IPS-20b (cell line): ENCODE measurements at regions not wholly inside any gene's neighbourhood (a gene's known extent, or its start where the extent isn't known, plus 50 kb on each side); places are given as distances from the start of the nearest gene placed in this dataset.

Source experiments
- H3K27ac ChIP-seq: one replicate; pipeline ENCODE4 v1.5.1; 2013; ENCODE audit warnings: low read length
- H3K27me3 ChIP-seq: 2 replicates; pipeline ENCODE4 v1.6.1; 2013; ENCODE audit warnings: mild to moderate bottlenecking, low read length, inconsistent platforms; ENCODE audit not compliant: insufficient read depth
- H3K36me3 ChIP-seq: 2 replicates; pipeline ENCODE4 v1.6.1; 2013; ENCODE audit warnings: low read depth, mild to moderate bottlenecking, inconsistent platforms, low read length, moderate library complexity; ENCODE audit not compliant: insufficient read depth
- H3K4me1 ChIP-seq: 2 replicates; pipeline ENCODE4 v1.6.1; 2013; ENCODE audit warnings: mild to moderate bottlenecking, control low read depth, inconsistent platforms, low read length, moderate library complexity; ENCODE audit not compliant: insufficient read depth
- H3K4me3 ChIP-seq: 2 replicates; pipeline ENCODE4 v1.5.1; 2013; ENCODE audit warnings: mild to moderate bottlenecking, low read length, inconsistent platforms
- H3K9ac ChIP-seq: 2 replicates; pipeline ENCODE4 v1.6.1; 2013; ENCODE audit warnings: low read depth, mild to moderate bottlenecking, inconsistent platforms, low read length, moderate library complexity
- H3K9me3 ChIP-seq: 2 replicates; pipeline ENCODE4 v1.6.1; 2013; ENCODE audit warnings: mild to moderate bottlenecking, low read depth, low read length, inconsistent platforms; ENCODE audit not compliant: insufficient read depth

DNA sequence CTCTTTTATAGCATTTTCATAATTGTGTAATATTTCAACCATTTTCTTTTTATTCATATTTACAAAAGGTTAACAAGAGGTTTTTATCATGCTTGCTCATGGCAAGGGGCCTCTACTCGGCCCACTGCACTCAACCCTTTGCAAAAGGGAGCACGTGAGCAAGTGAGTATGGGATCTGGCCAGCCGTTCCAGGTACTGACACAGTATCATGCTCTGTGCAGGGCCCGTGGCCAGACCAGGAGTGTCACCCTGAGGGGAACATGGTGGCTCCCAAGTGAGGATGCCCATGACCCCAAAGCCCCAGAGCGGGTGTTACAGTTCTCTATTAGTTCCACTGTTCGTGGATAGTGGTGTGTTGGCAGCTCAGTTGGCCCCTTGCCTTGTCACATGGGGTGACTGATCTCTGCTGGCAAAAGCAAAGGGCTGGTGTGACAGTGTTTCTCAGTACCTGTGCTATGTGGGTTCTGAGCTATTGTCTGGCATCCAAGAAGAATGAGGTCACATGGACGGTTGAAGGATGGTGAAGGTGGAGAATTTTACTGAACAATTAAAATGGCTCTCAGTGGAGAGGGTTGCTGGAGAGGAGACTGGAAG, 777.2 kb upstream of the ADAMTS5 start:
- Histone ChIP-seq H3K27me3 (no peaks in the 10 kb centered on the region), H3K36me3 (no peaks in the 10 kb centered on the region), H3K9me3 (no peaks in the 10 kb centered on the region; the same call in 1 of the 2 replicates), H3K4me3 (no peak overlapping the region), H3K4me1 (no peaks in the 10 kb centered on the region), H3K27ac (no peak overlapping the region), H3K9ac (no peak overlapping the region)

DNA sequence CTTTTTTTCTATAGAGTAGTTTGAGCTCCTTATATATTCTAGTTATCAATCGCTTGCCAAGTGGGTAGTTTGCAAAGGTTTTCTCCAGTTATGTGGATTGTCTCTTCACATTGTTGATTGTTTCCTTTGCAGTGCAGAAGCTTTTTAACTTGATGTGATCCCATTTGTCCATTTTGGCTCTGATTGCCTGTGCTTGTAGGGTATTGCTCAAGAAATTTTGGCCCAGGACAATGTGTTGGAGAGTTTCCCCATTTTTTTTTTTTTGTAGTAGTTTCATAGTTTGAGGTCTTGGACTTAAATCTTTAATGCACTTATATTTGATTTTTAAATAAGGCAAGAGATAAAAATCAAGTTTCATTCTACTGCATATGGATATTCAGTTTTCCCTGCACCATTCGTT, 774.8 kb upstream of the ADAMTS5 start:
- Histone ChIP-seq H3K4me1 (no peaks in the 10 kb centered on the region), H3K27me3 (no peaks in the 10 kb centered on the region), H3K9me3 (peaks cover 9% of the 10 kb centered on the region; the same call in 1 of the 2 replicates), H3K27ac (no peak overlapping the region), H3K36me3 (no peaks in the 10 kb centered on the region), H3K4me3 (no peak overlapping the region), H3K9ac (no peak overlapping the region)

DNA sequence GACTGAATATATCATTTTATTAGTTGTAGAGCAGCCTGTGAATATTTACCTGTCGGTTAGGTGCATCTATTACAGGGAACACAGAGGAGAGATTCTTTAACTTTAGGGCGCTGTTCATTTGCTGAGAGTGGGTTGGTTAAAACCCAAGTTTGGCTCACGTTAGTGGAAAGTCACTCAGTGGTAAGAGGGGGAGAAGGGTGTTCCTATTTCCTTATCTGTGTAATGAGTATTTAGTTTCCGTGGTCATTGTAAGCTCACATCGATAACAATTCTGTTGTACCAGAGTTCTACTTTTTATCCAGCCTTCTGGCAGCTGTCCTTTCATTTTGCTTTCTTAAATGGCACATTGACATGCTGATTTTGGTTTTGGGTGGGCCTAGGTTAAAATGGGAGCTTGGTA, 773.2 kb upstream of the ADAMTS5 start:
- H3K27me3 ChIP-seq: no peaks in the 10 kb centered on the region
- H3K36me3 ChIP-seq: no peaks in the 10 kb centered on the region
- H3K9me3 ChIP-seq: peaks cover 9% of the 10 kb centered on the region; the same call in 1 of the 2 replicates
- H3K4me1 ChIP-seq: no peaks in the 10 kb centered on the region
- H3K4me3 ChIP-seq: no peak overlapping the region
- no peak overlapping the region for H3K9ac ChIP-seq
- H3K27ac ChIP-seq: no peak overlapping the region

DNA sequence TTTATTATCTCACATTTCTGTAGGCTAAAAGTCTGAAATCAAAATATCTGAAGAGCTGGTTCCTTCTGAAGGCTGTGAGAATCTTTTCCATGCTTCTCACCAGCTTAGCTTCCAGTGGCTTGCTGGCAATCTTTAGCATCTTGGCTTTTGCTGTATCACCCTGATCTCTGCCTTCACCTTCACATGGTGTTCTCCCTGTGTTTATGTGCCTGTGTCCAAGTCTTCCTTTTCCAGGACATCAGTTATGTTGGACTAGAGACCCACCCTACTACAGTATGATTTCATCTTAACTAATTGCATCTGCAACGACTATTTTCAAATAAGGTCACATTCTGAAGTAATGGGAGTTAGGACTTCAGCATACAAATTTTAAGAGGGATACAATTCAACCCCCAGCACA, 772.3 kb upstream of the ADAMTS5 start:
- peaks cover 9% of the 10 kb centered on the region; the same call in 1 of the 2 replicates for H3K9me3 ChIP-seq
- H3K4me3 ChIP-seq: no peak overlapping the region
- no peaks in the 10 kb centered on the region for H3K36me3 ChIP-seq
- H3K9ac ChIP-seq: no peak overlapping the region
- no peaks in the 10 kb centered on the region for H3K27me3 ChIP-seq
- no peak overlapping the region for H3K27ac ChIP-seq
- no peaks in the 10 kb centered on the region for H3K4me1 ChIP-seq

DNA sequence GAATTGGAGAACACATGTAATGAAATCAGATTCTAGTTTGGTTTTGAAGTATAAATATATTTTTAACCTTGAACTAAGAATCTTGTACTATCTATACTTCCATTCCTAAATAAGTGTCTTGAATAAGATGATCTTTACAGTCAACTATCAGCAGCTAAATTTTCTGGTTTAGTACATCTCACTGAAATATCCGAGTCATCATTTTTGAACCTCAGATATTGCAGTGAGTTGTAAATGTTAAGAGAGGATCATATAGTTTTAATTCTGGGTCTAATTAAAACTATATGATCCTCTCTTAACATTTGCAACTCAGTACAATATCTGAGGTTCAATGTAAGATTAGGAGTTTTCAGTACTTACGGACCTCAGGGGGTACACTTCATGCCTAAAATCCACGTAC, 768.8 kb upstream of the ADAMTS5 start:
- no peak overlapping the region for H3K27ac ChIP-seq
- no peak overlapping the region for H3K9ac ChIP-seq
- H3K36me3 ChIP-seq: no peaks in the 10 kb centered on the region
- H3K27me3 ChIP-seq: no peaks in the 10 kb centered on the region
- H3K4me3 ChIP-seq: no peak overlapping the region
- H3K4me1 ChIP-seq: no peaks in the 10 kb centered on the region
- H3K9me3 ChIP-seq: peaks cover 16% of the 10 kb centered on the region

DNA sequence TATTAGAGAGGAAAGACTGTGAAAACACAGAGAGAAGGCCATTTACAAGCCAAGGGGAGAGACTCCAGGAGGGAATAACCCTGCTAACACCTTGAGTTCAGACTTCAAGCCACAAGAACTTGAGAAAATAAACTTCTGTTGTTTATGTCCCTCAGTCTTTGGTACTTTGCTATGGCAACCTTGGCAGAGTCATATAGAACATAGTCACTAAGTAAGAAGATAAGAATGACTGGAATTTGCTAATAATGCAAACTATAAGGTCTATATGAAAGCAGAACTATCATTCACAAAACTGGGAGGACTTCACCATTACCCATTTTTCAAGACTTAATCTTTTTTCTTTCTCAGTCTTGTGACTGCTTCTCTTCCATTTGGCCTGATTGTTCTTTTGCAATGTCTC, 767.3 kb upstream of the ADAMTS5 start:
- Histone ChIP-seq H3K4me3 (no peak overlapping the region), H3K9ac (no peak overlapping the region), H3K27ac (no peak overlapping the region)

DNA sequence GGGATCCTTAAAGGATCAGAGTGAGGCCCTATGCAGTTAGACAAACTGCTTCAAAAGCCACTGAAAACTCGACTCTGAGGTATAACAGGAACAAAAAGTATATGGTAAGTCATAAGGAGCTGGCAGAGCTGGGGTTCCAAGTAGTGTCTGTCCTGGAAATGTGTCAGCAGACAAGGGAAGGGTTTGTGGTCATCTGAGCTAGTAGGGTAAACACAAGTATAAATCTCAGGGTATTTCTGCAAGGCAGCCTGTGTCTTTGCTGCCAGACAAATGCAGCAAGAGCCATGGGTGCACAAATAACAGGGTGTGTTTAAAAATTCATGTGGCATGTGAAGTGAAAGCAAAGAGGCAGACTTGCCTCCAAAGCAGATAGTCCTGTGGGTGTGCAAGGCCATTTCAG, 759.0 kb upstream of the ADAMTS5 start:
- H3K9ac ChIP-seq: no peak overlapping the region
- H3K27me3 ChIP-seq: no peaks in the 10 kb centered on the region
- H3K36me3 ChIP-seq: no peaks in the 10 kb centered on the region
- H3K4me1 ChIP-seq: no peaks in the 10 kb centered on the region
- no peak overlapping the region for H3K27ac ChIP-seq
- H3K4me3 ChIP-seq: no peak overlapping the region
- peaks cover 12% of the 10 kb centered on the region; the same call in 1 of the 2 replicates for H3K9me3 ChIP-seq

More for the DNA sequence above, 767.3 kb upstream of the ADAMTS5 start:
- Histone ChIP-seq H3K4me1 (no peaks in the 10 kb centered on the region), H3K36me3 (no peaks in the 10 kb centered on the region), H3K9me3 (peaks cover 16% of the 10 kb centered on the region), H3K27me3 (no peaks in the 10 kb centered on the region)

DNA sequence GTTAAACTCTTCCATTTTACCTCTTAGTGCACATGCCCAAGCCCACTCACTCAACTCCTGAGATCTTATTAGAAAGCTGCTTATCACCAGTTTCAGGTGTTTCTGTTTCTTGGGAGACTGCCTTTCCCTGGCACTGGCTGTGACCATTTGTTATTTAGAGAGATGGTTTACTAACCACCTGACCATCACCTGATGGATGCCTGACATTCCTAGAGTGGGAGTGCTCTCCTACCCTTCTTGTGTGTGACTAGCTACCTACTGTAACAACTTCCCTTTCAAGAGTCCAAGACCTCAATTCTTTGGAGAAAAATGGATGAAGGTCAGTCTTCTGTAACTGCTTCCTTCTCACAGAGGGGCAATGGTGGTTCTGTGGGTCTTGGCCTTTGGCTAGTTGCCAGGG, 755.2 kb upstream of the ADAMTS5 start:
- H3K9me3 ChIP-seq: peaks cover 7% of the 10 kb centered on the region; the same call in 1 of the 2 replicates
- no peak overlapping the region for H3K4me3 ChIP-seq
- no peaks in the 10 kb centered on the region for H3K4me1 ChIP-seq
- no peak overlapping the region for H3K27ac ChIP-seq
- H3K27me3 ChIP-seq: no peaks in the 10 kb centered on the region
- H3K36me3 ChIP-seq: no peaks in the 10 kb centered on the region
- no peak overlapping the region for H3K9ac ChIP-seq

DNA sequence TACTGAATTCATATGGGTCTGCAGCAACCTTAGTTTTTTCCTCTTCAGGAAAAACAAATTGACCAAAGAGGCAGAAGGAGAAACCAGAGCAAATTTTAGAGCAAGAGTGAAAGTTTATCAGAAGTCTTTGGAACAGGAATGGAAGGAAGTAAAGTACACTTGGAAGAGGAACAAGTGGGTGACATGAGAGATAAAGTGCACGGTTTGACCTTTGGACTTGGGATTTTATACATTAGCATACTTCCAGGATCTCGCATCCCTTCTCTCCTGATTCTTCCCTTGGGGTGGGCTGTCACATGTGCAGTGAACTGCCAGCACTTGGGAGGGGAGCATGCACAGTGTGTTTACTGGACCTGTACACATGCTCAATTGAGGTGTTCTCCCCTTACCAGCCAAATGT, 754.8 kb upstream of the ADAMTS5 start:
- Histone ChIP-seq H3K4me1 (no peaks in the 10 kb centered on the region), H3K27ac (no peak overlapping the region), H3K9ac (no peak overlapping the region), H3K9me3 (peaks cover 7% of the 10 kb centered on the region; the same call in 1 of the 2 replicates), H3K27me3 (no peaks in the 10 kb centered on the region), H3K36me3 (no peaks in the 10 kb centered on the region), H3K4me3 (no peak overlapping the region)

DNA sequence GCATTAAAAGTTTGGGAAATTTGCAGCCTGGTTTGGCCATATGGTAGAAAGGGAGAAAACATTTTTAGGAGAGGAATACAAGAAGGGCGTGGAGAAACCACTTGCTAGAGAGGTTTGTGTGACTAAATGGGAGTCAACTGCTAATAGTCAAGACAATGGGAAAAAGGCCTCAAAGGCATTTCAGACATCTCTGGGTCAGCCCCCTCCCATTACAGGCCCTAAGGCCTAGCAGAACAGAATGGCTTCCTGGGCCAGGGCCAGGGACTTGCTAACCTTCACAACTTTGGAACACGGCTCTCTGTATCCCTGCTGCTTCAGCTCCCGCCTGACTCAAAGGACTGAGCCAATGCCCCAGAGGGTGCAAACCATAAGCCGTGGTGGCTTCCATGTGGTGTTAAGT, 752.3 kb upstream of the ADAMTS5 start:
- Histone ChIP-seq H3K9me3 (peaks cover 7% of the 10 kb centered on the region; the same call in 1 of the 2 replicates), H3K4me3 (no peak overlapping the region), H3K27ac (no peak overlapping the region), H3K9ac (no peak overlapping the region), H3K27me3 (no peaks in the 10 kb centered on the region), H3K36me3 (no peaks in the 10 kb centered on the region), H3K4me1 (no peaks in the 10 kb centered on the region)

DNA sequence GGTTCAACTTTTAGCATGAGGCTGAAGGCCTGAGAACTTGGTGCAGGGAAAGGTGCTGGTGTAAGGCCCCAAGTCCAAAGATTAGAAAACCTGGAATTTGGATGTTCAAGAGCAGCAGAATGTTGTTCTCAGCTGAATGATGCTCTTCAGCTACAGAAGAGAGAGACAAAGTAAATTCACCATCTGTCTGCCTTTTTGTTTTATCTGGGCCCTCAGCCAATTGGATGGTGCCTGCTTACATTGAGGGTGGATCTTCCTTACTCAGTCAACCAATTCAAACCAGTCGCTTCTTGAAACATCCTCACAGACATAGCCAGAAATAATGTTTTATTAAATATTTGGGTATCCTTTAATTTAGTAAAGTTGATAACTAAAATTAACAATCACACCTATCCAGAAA, 748.2 kb upstream of the ADAMTS5 start:
- Histone ChIP-seq H3K36me3 (no peaks in the 10 kb centered on the region), H3K9ac (no peak overlapping the region), H3K4me3 (no peak overlapping the region), H3K9me3 (no peaks in the 10 kb centered on the region), H3K4me1 (no peaks in the 10 kb centered on the region), H3K27ac (no peak overlapping the region), H3K27me3 (no peaks in the 10 kb centered on the region)

DNA sequence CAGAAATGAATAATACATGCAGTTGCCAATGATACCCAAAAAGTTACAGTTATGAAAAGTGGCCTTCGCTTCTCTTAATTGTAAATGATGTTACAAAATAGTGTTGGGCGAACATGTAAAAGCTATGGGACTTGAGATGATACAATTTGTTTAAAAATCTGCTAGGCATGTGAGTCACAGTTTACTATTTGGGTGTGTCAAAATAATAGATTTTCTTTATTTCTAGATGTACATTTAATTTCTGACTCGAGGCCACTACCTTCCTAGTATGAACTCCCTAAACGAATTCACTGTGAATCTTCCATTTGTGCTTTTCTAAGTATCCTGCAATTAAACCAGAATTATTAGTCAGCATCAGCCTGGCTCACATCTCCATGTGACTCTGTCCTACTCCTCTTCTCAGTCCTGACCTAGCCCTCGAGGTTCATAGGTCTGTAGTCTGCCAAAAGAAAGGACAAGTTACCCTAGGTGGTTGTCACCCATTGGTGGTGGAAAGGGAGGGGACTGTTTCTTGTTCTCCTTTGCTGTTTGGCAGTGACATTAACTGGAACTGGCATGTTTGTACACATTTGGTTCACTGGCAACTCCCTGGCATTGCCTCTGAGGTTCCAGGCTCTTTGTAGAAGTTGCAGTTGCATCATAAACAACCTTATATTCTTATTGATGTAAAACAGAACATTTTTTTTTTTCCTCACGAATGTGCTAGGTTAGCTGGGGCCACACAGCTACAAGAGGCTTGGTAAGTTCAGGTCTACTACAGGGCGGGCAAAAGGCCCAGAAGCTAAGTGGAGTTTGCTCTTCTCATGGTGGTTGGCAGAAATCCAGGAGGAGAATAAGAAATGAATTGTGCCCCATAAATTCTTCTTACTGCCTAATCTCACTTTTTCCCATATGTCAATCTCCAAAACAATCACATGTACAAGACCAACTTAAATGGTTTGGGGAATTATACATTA, 746.5 kb upstream of the ADAMTS5 start:
- Histone ChIP-seq H3K27me3 (no peaks in the 10 kb centered on the region), H3K4me3 (no peak overlapping the region), H3K36me3 (no peaks in the 10 kb centered on the region), H3K9ac (no peak overlapping the region), H3K4me1 (no peaks in the 10 kb centered on the region), H3K9me3 (no peaks in the 10 kb centered on the region), H3K27ac (no peak overlapping the region)
